ENCODE measurements at regions not wholly inside any gene's neighbourhood (a gene's known extent, or its start where the extent isn't known, plus 50 kb on each side); places are given as distances from the start of the nearest gene placed in this dataset.

DNA sequence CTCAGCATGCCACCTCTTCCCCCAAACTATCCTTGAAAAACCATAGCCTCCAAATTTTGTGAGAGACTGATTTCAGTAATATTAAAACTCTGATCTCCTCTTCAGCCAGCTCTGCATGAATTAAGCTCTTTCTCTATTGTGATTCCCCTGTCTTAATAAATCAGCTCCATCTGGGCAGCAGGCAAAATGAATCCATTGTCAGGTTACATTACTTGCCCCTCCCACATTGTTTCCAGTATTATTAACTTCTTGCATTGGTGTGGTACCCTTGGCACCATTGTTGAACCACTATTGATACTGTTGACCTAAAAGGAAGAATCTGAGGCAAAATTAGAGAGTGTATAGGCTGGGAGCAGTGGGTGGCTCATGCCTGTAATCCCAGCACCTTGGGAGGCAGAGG lies 512.2 kb upstream of the VRK2 start:
- no peak overlapping the region for H3K4me3 ChIP-seq (ENCODE audit: low read depth, low read length)
- H3K36me3 ChIP-seq (ENCODE audit: control insufficient read depth, insufficient read depth, low read length), result no peaks in the 10 kb centered on the region
- H3K9ac ChIP-seq (ENCODE audit: low read depth, low read length), result no peak overlapping the region
- no peaks in the 10 kb centered on the region for H3K4me1 ChIP-seq (ENCODE audit: control insufficient read depth, insufficient read depth, low read length)
- H3K27me3 ChIP-seq (ENCODE audit: control insufficient read depth, insufficient read depth, low read length), result no peaks in the 10 kb centered on the region
- H3K9me3 ChIP-seq (ENCODE audit: control insufficient read depth, insufficient read depth, low read length), result no peaks in the 10 kb centered on the region

DNA sequence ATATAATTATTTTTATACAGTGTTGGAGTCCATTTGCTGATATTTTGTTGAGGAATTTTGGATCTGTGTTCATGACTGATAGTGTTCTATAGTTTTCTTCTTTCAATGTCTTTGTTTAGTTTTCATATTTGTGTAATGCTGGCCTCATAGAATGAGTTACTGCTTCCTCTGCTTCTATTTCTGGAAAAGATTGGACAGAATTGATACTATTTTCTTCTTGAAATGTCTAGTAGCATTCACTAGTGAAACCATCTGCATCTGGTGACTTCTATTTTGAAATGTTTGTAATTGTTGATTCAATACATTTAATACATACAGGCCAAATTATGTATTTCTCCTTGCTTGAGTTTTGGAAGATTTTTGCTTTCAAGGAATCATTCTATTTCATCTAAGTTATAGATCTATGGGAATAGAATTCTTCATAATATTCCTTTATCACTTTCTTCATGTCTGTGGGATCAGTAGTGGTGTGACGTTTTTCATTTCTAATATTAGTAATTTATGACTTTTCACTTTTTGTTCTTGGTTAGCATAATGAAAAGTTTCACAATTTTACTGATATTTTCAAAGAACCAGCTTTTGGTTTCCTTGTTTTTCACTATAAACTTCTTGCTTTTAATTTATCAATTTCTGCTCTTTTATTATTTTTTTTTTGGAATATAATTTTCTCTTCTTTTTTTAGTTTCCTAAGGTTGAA lies 509.9 kb upstream of the VRK2 start:
- H3K9ac ChIP-seq (ENCODE audit: low read depth, low read length), result no peak overlapping the region
- no peaks in the 10 kb centered on the region for H3K4me1 ChIP-seq (ENCODE audit: control insufficient read depth, insufficient read depth, low read length)
- no peaks in the 10 kb centered on the region for H3K36me3 ChIP-seq (ENCODE audit: control insufficient read depth, insufficient read depth, low read length)
- H3K27me3 ChIP-seq (ENCODE audit: control insufficient read depth, insufficient read depth, low read length), result no peaks in the 10 kb centered on the region
- no peak overlapping the region for H3K4me3 ChIP-seq (ENCODE audit: low read depth, low read length)
- no peaks in the 10 kb centered on the region for H3K9me3 ChIP-seq (ENCODE audit: control insufficient read depth, insufficient read depth, low read length)

DNA sequence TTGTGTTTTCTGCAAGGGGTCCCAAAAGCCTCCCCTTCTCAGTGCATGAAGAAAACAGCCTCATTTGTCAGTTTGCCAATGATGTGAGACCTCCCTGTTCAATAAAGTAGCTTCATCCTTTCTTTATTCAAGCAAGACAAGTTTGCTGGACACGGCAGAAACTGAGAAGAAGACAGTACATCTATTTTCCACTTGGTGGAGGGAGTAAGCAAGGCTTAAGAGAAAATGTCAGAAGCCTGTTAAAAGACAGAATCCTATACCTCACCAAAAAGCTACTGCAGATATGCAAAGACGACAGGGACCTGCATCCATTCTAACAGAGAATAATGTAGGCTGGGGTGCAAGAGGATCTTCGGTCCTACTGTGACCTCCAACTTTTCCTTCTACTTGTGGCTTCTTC lies 506.8 kb upstream of the VRK2 start:
- Histone ChIP-seq H3K9ac (ENCODE audit: low read depth, low read length) (no peak overlapping the region), H3K4me1 (ENCODE audit: control insufficient read depth, insufficient read depth, low read length) (no peaks in the 10 kb centered on the region), H3K9me3 (ENCODE audit: control insufficient read depth, insufficient read depth, low read length) (no peaks in the 10 kb centered on the region), H3K27me3 (ENCODE audit: control insufficient read depth, insufficient read depth, low read length) (no peaks in the 10 kb centered on the region), H3K36me3 (ENCODE audit: control insufficient read depth, insufficient read depth, low read length) (no peaks in the 10 kb centered on the region), H3K4me3 (ENCODE audit: low read depth, low read length) (no peak overlapping the region)

DNA sequence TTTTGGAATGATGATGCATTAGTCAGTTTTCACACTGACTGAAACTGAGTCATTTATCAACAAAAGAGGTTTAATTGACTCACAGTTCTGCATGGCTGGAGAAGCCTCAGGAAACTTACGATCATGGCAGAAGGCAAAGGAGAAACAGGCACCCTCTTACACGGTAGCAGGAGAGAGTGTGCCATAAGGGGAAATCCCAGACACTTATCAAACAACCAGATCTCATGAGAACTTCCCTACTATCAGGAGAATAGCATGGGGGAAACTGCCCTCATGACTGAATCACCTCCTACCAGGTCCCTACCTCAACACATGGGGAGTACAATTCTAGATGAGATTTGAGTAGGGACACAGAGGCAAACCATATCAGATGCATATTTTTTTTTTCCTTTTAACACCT lies 504.5 kb upstream of the VRK2 start:
- Histone ChIP-seq H3K36me3 (ENCODE audit: control insufficient read depth, insufficient read depth, low read length) (no peaks in the 10 kb centered on the region), H3K4me3 (ENCODE audit: low read depth, low read length) (no peak overlapping the region), H3K9me3 (ENCODE audit: control insufficient read depth, insufficient read depth, low read length) (no peaks in the 10 kb centered on the region), H3K9ac (ENCODE audit: low read depth, low read length) (no peak overlapping the region), H3K4me1 (ENCODE audit: control insufficient read depth, insufficient read depth, low read length) (no peaks in the 10 kb centered on the region), H3K27me3 (ENCODE audit: control insufficient read depth, insufficient read depth, low read length) (no peaks in the 10 kb centered on the region)

DNA sequence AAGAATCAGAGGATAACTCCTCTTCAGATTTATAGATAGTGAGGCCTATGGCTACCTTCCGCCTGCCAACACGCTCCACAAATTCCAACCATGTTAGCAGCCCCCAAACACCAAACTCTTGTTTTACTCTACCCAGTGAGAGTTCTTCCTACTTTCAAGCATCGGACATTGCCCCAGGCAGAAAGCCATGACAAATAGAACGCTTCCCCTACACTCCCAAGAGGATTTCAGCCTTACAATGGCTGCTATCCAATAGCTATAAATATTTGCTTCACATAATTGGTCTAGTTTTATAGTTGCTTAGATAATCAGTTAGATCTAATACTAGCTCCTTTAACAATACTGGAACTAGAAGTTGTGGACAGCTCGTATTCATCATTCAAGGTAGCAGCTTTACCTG lies 503.4 kb upstream of the VRK2 start:
- H3K9ac ChIP-seq (ENCODE audit: low read depth, low read length), result no peak overlapping the region
- H3K4me1 ChIP-seq (ENCODE audit: control insufficient read depth, insufficient read depth, low read length), result no peaks in the 10 kb centered on the region
- no peak overlapping the region for H3K4me3 ChIP-seq (ENCODE audit: low read depth, low read length)
- no peaks in the 10 kb centered on the region for H3K36me3 ChIP-seq (ENCODE audit: control insufficient read depth, insufficient read depth, low read length)
- no peaks in the 10 kb centered on the region for H3K9me3 ChIP-seq (ENCODE audit: control insufficient read depth, insufficient read depth, low read length)
- no peaks in the 10 kb centered on the region for H3K27me3 ChIP-seq (ENCODE audit: control insufficient read depth, insufficient read depth, low read length)

DNA sequence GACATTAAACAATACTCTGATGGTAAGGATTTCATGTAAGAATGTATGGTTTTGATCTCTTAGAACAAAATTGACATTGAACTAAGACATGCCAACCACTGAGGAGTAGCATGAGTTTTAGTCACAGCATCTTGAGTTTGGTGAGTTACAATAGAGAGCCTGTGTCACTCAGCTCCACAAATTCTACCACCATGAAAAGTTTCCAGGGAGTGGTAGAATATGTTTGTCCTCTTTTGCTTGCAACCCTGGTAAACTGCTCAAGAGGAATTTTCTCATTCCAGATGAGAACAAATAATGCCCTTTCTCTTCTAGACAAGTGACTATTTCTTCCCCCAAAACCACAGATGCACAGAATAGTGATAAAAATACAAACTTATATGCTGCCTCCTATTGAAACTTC lies 502.0 kb upstream of the VRK2 start:
- Histone ChIP-seq H3K4me1 (ENCODE audit: control insufficient read depth, insufficient read depth, low read length) (no peaks in the 10 kb centered on the region), H3K27me3 (ENCODE audit: control insufficient read depth, insufficient read depth, low read length) (no peaks in the 10 kb centered on the region), H3K9me3 (ENCODE audit: control insufficient read depth, insufficient read depth, low read length) (no peaks in the 10 kb centered on the region), H3K36me3 (ENCODE audit: control insufficient read depth, insufficient read depth, low read length) (no peaks in the 10 kb centered on the region), H3K9ac (ENCODE audit: low read depth, low read length) (no peak overlapping the region), H3K4me3 (ENCODE audit: low read depth, low read length) (no peak overlapping the region)

DNA sequence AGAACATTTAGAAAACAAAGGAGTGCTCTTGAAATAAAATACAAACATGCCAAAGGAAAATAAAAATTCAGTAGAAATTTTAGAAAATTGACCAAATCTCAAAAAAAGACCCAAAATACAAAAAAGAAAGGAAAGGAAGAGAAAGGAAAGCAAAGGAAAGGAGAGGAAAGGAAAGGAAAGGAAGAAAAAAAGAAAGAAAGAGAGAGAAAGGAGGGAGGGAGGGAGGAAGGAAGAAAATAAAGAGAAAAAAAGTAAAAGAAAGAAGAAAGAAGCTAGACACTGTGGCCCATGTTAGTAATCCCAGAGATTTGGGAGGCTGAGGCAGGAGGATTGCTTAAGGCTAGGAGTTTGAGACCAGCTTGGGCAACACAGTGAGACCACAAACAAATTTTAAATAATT lies 500.1 kb upstream of the VRK2 start:
- H3K36me3 ChIP-seq (ENCODE audit: control insufficient read depth, insufficient read depth, low read length), result no peaks in the 10 kb centered on the region

DNA sequence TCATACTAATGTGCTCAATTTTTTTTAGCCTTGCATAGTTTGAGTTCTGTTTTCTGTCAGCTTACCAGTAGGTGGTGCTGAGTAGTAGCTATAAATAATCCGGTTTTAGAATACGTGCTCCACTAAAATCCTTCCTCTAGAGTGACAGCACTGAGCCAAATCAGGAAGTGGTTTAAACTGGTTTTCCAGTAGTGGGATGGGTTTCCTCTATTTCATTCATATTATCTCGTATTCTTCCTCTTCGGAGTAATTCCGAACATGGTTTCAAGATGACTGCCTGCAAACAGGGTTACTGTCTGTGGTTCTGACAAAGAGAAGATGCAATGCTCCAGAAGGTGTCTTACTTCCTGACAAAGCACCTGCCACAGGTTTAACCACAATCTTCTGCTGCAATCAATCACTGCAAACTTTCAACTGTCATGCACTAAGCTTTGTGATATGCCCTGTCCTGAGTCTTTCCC lies 496.9 kb upstream of the VRK2 start:
- no peak overlapping the region for H3K9ac ChIP-seq (ENCODE audit: low read depth, low read length)
- H3K4me3 ChIP-seq (ENCODE audit: low read depth, low read length), result no peak overlapping the region

More for the DNA sequence above, 500.1 kb upstream of the VRK2 start:
- Histone ChIP-seq H3K9ac (ENCODE audit: low read depth, low read length) (no peak overlapping the region), H3K9me3 (ENCODE audit: control insufficient read depth, insufficient read depth, low read length) (no peaks in the 10 kb centered on the region), H3K4me1 (ENCODE audit: control insufficient read depth, insufficient read depth, low read length) (no peaks in the 10 kb centered on the region), H3K27me3 (ENCODE audit: control insufficient read depth, insufficient read depth, low read length) (no peaks in the 10 kb centered on the region), H3K4me3 (ENCODE audit: low read depth, low read length) (no peak overlapping the region)

DNA sequence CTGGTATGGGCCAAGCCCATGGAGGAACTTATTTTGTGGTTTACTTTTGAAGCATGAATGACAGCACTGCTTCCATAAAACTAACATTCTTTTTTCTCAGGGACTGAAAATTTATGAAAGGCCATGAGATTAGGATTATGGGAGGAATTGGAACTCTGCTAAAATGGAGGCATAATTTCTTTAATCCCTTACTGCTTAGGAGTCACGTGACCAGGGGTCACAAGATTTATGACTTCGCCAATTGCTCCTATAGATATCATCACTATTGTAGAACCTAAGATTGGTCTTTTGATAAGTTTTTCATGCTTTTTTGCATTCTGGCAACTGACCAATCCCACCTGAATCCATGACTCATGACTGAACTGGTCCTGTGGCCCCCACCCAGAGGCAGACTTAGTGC lies 495.7 kb upstream of the VRK2 start:
- no peak overlapping the region for H3K4me3 ChIP-seq (ENCODE audit: low read depth, low read length)
- H3K9ac ChIP-seq (ENCODE audit: low read depth, low read length), result no peak overlapping the region
- H3K9me3 ChIP-seq (ENCODE audit: control insufficient read depth, insufficient read depth, low read length), result no peaks in the 10 kb centered on the region
- H3K27me3 ChIP-seq (ENCODE audit: control insufficient read depth, insufficient read depth, low read length), result no peaks in the 10 kb centered on the region
- no peaks in the 10 kb centered on the region for H3K36me3 ChIP-seq (ENCODE audit: control insufficient read depth, insufficient read depth, low read length)
- no peaks in the 10 kb centered on the region for H3K4me1 ChIP-seq (ENCODE audit: control insufficient read depth, insufficient read depth, low read length)

More for the DNA sequence above, 496.9 kb upstream of the VRK2 start:
- Histone ChIP-seq H3K36me3 (ENCODE audit: control insufficient read depth, insufficient read depth, low read length) (no peaks in the 10 kb centered on the region), H3K9me3 (ENCODE audit: control insufficient read depth, insufficient read depth, low read length) (no peaks in the 10 kb centered on the region), H3K4me1 (ENCODE audit: control insufficient read depth, insufficient read depth, low read length) (no peaks in the 10 kb centered on the region), H3K27me3 (ENCODE audit: control insufficient read depth, insufficient read depth, low read length) (no peaks in the 10 kb centered on the region)

DNA sequence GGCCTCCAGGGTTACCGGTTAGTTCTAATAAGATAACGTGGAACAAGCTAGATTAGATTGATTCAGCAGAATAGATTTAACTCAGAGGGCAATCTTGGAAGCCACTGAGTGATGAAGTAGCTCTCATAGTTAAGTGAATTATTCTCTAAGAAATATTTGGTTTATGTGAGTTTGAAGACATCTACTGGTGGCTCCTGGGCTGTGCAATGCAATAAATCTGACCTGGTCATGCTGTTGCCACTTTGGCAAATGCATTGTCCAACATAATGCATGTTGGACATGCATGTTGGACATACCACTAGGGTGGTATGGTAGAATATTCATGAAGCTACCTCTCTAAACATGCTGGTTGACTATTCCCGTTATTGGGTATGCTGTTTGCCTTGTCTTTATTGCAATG lies 493.7 kb upstream of the VRK2 start:
- Histone ChIP-seq H3K9ac (ENCODE audit: low read depth, low read length) (no peak overlapping the region), H3K9me3 (ENCODE audit: control insufficient read depth, insufficient read depth, low read length) (no peaks in the 10 kb centered on the region), H3K36me3 (ENCODE audit: control insufficient read depth, insufficient read depth, low read length) (no peaks in the 10 kb centered on the region), H3K4me3 (ENCODE audit: low read depth, low read length) (no peak overlapping the region), H3K27me3 (ENCODE audit: control insufficient read depth, insufficient read depth, low read length) (no peaks in the 10 kb centered on the region), H3K4me1 (ENCODE audit: control insufficient read depth, insufficient read depth, low read length) (no peaks in the 10 kb centered on the region)

DNA sequence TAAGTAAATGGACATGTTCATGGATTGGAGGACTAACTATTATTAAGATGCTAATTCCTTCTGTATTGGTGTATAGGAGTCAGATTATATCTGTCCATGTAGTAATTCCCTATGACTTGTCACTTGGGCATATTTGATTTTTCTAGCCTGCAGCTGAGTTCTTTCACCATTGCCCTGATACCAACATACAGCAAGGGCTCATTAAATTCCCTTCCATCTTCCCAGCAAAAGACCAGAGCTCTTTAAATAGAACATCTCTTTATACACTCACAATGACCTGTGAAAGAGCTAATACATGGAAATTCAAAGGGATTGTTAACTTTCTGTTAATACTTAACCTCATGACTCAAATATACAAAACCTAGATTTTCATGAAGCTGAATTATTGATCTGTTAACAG lies 492.3 kb upstream of the VRK2 start:
- Histone ChIP-seq H3K9ac (ENCODE audit: low read depth, low read length) (no peak overlapping the region), H3K27me3 (ENCODE audit: control insufficient read depth, insufficient read depth, low read length) (no peaks in the 10 kb centered on the region), H3K4me1 (ENCODE audit: control insufficient read depth, insufficient read depth, low read length) (no peaks in the 10 kb centered on the region), H3K36me3 (ENCODE audit: control insufficient read depth, insufficient read depth, low read length) (no peaks in the 10 kb centered on the region), H3K4me3 (ENCODE audit: low read depth, low read length) (no peak overlapping the region), H3K9me3 (ENCODE audit: control insufficient read depth, insufficient read depth, low read length) (no peaks in the 10 kb centered on the region)

DNA sequence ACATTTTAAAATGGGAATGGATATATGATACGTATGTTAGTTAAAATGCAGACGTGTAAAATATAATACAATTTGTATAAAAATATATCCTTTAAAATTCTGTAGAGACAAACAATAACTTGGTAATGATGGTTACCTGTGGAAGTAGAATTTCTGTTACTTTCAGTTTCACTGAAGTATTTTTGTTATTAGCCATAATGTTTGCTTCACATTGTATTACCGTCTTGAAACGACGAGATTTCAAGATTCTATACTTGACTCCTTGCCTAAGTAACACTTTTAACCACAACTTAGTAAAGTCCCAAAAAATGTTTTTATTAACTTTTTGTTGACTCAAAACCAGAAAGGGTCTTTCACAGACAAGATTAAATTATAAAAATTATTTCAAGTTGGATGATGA lies 488.3 kb upstream of the VRK2 start:
- no peak overlapping the region for H3K4me3 ChIP-seq (ENCODE audit: low read depth, low read length)
- H3K4me1 ChIP-seq (ENCODE audit: control insufficient read depth, insufficient read depth, low read length), result no peaks in the 10 kb centered on the region
- no peak overlapping the region for H3K9ac ChIP-seq (ENCODE audit: low read depth, low read length)
- H3K36me3 ChIP-seq (ENCODE audit: control insufficient read depth, insufficient read depth, low read length), result no peaks in the 10 kb centered on the region
- H3K9me3 ChIP-seq (ENCODE audit: control insufficient read depth, insufficient read depth, low read length), result no peaks in the 10 kb centered on the region
- no peaks in the 10 kb centered on the region for H3K27me3 ChIP-seq (ENCODE audit: control insufficient read depth, insufficient read depth, low read length)
